Left ventricle myocardium inferior (tissue), 1 donor: ENCODE measurements at regions not wholly inside any gene's neighbourhood (a gene's known extent, or its start where the extent isn't known, plus 50 kb on each side); places are given as distances from the start of the nearest gene placed in this dataset.

ENCODE experiments used
- DNase-seq: peaks from one replicate; pipeline ENCODE4 v3.0.0-alpha.2; 2020
- H3K27ac ChIP-seq: fragments of 200-600 bp; replicated peaks from 2 replicates; pipeline ENCODE4 v1.8.0; 2021
- H3K27me3 ChIP-seq: fragments of 200-600 bp; 2 replicates; pipeline ENCODE4 v1.8.0; 2021; ENCODE audit warnings: low read depth
- H3K36me3 ChIP-seq: fragments of 200-600 bp; 2 replicates; pipeline ENCODE4 v1.8.0; 2021
- H3K4me1 ChIP-seq: fragments of 200-600 bp; 2 replicates; pipeline ENCODE4 v1.8.0; 2021
- H3K4me3 ChIP-seq: fragments of 200-600 bp; 2 replicates; pipeline ENCODE4 v1.8.0; 2021; ENCODE audit warnings: mild to moderate bottlenecking, moderate library complexity
- H3K9me3 ChIP-seq: fragments of 200-600 bp; replicated peaks from 2 replicates; pipeline ENCODE4 v1.8.0; 2021
- CTCF ChIP-seq: fragments of 200-600 bp; IDR thresholded peaks from 2 replicates; pipeline ENCODE4 v1.8.0; 2021; ENCODE audit warnings: antibody characterized with exemption, mild to moderate bottlenecking, borderline replicate concordance
- intact Hi-C: fragments of 100-400 bp; cut with micrococcal nuclease; formaldehyde crosslinking; loops from one replicate; pipeline ENCODE4 v1.11.0; 2022
- donor health status: DM: no; HTN: yes; CAD: no; lungs with severe emphysema.

- Histone ChIP-seq H3K27ac (no peak overlapping the region), H3K4me1 (no peaks in the 10 kb centered on the region), H3K9me3 (no peaks in the 10 kb centered on the region), H3K36me3 (no peaks in the 10 kb centered on the region), H3K4me3 (no peak overlapping the region), H3K27me3 (no peaks in the 10 kb centered on the region)
- no peak for DNase-seq
- no peak for TF ChIP-seq CTCF
- intact Hi-C loops = no loop called here
Observed at GRCh38 chrY:8618302-8618701, 719.0 kb upstream of the TSPY4 start.

- Histone ChIP-seq H3K36me3 (no peaks in the 10 kb centered on the region), H3K27me3 (no peaks in the 10 kb centered on the region), H3K4me1 (no peaks in the 10 kb centered on the region), H3K9me3 (no peaks in the 10 kb centered on the region), H3K27ac (no peak overlapping the region), H3K4me3 (no peak overlapping the region)
- TF ChIP-seq CTCF = no peak
- intact Hi-C loops = no loop called here
- no peak for DNase-seq
Observed at GRCh38 chrY:8622156-8622555, 715.1 kb upstream of the TSPY4 start.

- DNase-seq = no peak
- Histone ChIP-seq H3K9me3 (no peaks in the 10 kb centered on the region), H3K36me3 (no peaks in the 10 kb centered on the region), H3K27ac (no peak overlapping the region), H3K4me3 (no peak overlapping the region), H3K27me3 (no peaks in the 10 kb centered on the region), H3K4me1 (no peaks in the 10 kb centered on the region)
- intact Hi-C loops = no loop called here
- TF ChIP-seq CTCF = no peak
Observed at GRCh38 chrY:8622856-8623255, 714.4 kb upstream of the TSPY4 start.

GRCh38 chrY:8629636-8630035 lies 707.6 kb upstream of the TSPY4 start:
- no peak overlapping the region for H3K4me3 ChIP-seq
- no peaks in the 10 kb centered on the region for H3K36me3 ChIP-seq
- no peak for TF ChIP-seq CTCF
- H3K27me3 ChIP-seq = no peaks in the 10 kb centered on the region
- no peak overlapping the region for H3K27ac ChIP-seq
- no peak for DNase-seq
- H3K4me1 ChIP-seq = no peaks in the 10 kb centered on the region
- H3K9me3 ChIP-seq = no peaks in the 10 kb centered on the region
- intact Hi-C loops = no loop called here

GRCh38 chrY:8638111-8638510 lies 699.2 kb upstream of the TSPY4 start:
- no peaks in the 10 kb centered on the region for H3K27me3 ChIP-seq
- no peaks in the 10 kb centered on the region for H3K36me3 ChIP-seq
- H3K4me3 ChIP-seq = no peak overlapping the region
- no peaks in the 10 kb centered on the region for H3K4me1 ChIP-seq
- intact Hi-C loops = no loop called here
- no peak overlapping the region for H3K27ac ChIP-seq
- no peaks in the 10 kb centered on the region for H3K9me3 ChIP-seq
- no peak for TF ChIP-seq CTCF
- DNase-seq = no peak

- TF ChIP-seq CTCF = no peak
- no peak overlapping the region for H3K4me3 ChIP-seq
- intact Hi-C loops = no loop called here
- DNase-seq = no peak
- no peaks in the 10 kb centered on the region for H3K27me3 ChIP-seq
- no peaks in the 10 kb centered on the region for H3K36me3 ChIP-seq
- no peak overlapping the region for H3K27ac ChIP-seq
- H3K9me3 ChIP-seq = no peaks in the 10 kb centered on the region
- no peaks in the 10 kb centered on the region for H3K4me1 ChIP-seq
Observed at GRCh38 chrY:8644926-8645325, 692.3 kb upstream of the TSPY4 start.
